ENCODE measurements at regions not wholly inside any gene's neighbourhood (a gene's known extent, or its start where the extent isn't known, plus 50 kb on each side); places are given as distances from the start of the nearest gene placed in this dataset.

DNA sequence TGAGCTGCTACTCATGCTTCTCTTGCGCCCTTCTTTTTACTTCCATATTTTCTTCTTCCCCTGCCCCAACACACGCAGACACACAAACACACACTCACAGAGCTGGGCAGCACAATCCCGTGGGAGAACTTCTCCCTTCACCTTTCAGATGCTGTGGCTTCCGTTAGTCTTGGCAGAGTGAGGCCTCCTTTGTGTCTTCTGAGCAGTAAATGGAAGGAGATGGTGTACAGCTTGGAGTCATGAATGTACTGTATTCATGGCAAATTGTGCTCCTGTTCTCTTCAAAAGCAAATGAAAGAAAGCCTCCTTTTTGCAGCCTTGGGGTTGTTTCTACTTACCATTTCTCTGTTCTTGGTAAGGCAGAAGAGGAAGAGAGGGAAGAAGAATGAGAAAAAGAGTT, 456.6 kb upstream of the TLE4 start:
- Mint-ChIP-seq H3K4me1 (no peaks in the 10 kb centered on the region), H3K36me3 (ENCODE audit: low read depth) (no peaks in the 10 kb centered on the region), H3K27me3 (peaks cover 7% of the 10 kb centered on the region), H3K9me3 (ENCODE audit: low read depth) (no peaks in the 10 kb centered on the region), H3K27ac (no peak overlapping the region), H3K4me3 (no peak overlapping the region)
- no peak for DNase-seq
- ChIA-PET CTCF (no interaction called here), POLR2A (no interaction called here)
- ATAC-seq, result no peak
- intact Hi-C loops (cut with DNase I, micrococcal nuclease), result no loop called here

DNA sequence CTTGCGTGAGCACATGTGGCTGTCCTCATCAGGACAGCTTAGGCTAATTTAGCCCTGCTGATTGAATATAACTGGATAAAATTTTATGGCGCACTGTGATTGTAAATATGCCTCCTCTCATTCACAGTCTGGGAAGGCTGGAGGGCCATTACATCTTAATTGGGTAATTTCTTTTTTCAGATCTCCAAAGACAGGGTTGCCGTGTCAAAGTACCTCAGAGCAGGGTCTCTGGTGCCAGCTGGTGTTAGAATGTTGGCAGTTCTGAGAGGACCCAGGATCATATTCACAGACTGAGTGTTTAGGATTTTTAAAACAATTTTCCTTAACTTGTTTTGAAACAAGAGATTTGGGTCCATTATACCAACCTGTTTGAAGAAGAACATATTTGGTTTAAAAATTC, 455.7 kb upstream of the TLE4 start:
- no peaks in the 10 kb centered on the region for H3K4me1 Mint-ChIP-seq
- POLR2A ChIA-PET, result no interaction called here
- intact Hi-C loops (cut with DNase I, micrococcal nuclease), result no loop called here
- no peak overlapping the region for H3K27ac Mint-ChIP-seq
- H3K27me3 Mint-ChIP-seq, result peaks cover 7% of the 10 kb centered on the region
- CTCF ChIA-PET, result no interaction called here
- DNase-seq (no peak), ATAC-seq (no peak)
- no peaks in the 10 kb centered on the region for H3K36me3 Mint-ChIP-seq (ENCODE audit: low read depth)
- H3K4me3 Mint-ChIP-seq, result no peak overlapping the region
- H3K9me3 Mint-ChIP-seq (ENCODE audit: low read depth), result no peaks in the 10 kb centered on the region

DNA sequence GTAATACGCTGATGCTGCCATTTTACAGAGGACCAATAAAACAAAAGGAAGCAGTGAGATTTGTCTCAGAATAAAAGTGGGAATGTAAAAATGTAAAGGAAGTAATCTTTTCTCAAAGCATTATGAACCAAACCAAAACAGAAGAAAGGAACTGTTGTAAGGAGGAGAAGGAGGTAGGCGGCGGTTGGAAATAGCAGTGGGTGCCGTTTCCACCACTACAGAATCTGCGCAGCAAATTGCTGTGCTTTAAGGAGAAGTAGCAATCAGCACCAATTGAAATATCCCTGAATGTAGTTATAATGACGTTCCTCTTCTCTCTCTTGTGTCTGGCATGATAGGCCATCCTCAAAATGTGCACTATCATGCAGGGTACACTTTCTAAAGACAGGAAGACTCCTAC, 455.1 kb upstream of the TLE4 start:
- ATAC-seq (no peak), DNase-seq (no peak)
- H3K4me1 Mint-ChIP-seq, result no peaks in the 10 kb centered on the region
- H3K27ac Mint-ChIP-seq, result no peak overlapping the region
- no peaks in the 10 kb centered on the region for H3K36me3 Mint-ChIP-seq (ENCODE audit: low read depth)
- CTCF ChIA-PET, result no interaction called here
- intact Hi-C loops (cut with DNase I, micrococcal nuclease), result no loop called here
- H3K4me3 Mint-ChIP-seq, result no peak overlapping the region
- no peaks in the 10 kb centered on the region for H3K9me3 Mint-ChIP-seq (ENCODE audit: low read depth)
- POLR2A ChIA-PET, result no interaction called here
- H3K27me3 Mint-ChIP-seq, result peaks cover 7% of the 10 kb centered on the region

DNA sequence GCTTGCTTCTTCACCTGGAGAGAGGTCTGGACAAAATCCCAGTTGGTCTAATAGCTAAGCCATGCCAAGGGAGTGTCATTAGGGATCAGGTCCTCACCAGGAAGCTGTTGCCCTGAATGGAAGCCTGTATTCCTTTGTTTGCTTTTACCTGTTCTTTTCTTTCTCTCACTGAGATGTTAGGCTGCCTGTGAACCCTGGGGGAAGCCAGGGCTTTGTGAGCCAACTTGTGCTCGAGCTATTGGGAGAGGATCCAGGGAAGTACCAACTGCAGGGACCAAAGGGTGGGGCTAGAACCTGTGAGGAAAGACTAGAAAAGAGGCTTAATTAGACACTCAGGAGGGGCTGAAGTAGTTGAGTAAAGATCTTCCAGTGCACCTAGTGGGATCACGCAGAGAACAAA, 451.2 kb upstream of the TLE4 start:
- Mint-ChIP-seq H3K4me1 (no peaks in the 10 kb centered on the region), H3K4me3 (no peak overlapping the region), H3K27me3 (peaks cover 5% of the 10 kb centered on the region), H3K27ac (no peak overlapping the region), H3K9me3 (ENCODE audit: low read depth) (no peaks in the 10 kb centered on the region), H3K36me3 (ENCODE audit: low read depth) (no peaks in the 10 kb centered on the region)
- DNase-seq (no peak), ATAC-seq (no peak)
- ChIA-PET POLR2A (no interaction called here), CTCF (no interaction called here)
- intact Hi-C loops (cut with DNase I, micrococcal nuclease), result no loop called here

DNA sequence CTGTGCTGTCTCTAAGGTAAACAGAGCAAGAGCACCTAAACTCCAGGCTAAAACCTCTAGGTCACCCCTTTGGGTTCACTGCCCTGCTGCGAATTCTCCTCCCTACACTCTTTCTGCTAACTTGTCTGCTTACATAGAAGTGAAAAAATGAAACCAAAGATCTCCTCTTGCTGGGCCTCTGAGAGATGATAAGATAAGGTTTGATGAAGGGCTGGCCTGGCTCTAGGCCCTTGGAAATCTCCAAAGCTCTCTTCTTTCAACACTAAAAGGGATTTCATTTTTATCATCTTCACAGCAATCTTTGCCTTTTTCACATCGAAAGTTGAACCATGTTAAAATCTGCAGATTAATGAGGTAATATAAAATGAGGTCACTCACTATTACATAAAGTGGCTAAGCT, 450.8 kb upstream of the TLE4 start:
- ATAC-seq, result no peak
- H3K4me3 Mint-ChIP-seq, result no peak overlapping the region
- intact Hi-C loops (cut with DNase I, micrococcal nuclease), result no loop called here
- DNase-seq, result no peak
- POLR2A ChIA-PET, result no interaction called here
- peaks cover 5% of the 10 kb centered on the region for H3K27me3 Mint-ChIP-seq
- no peak overlapping the region for H3K27ac Mint-ChIP-seq
- H3K9me3 Mint-ChIP-seq (ENCODE audit: low read depth), result no peaks in the 10 kb centered on the region
- H3K4me1 Mint-ChIP-seq, result no peaks in the 10 kb centered on the region
- no peaks in the 10 kb centered on the region for H3K36me3 Mint-ChIP-seq (ENCODE audit: low read depth)
- CTCF ChIA-PET, result no interaction called here

DNA sequence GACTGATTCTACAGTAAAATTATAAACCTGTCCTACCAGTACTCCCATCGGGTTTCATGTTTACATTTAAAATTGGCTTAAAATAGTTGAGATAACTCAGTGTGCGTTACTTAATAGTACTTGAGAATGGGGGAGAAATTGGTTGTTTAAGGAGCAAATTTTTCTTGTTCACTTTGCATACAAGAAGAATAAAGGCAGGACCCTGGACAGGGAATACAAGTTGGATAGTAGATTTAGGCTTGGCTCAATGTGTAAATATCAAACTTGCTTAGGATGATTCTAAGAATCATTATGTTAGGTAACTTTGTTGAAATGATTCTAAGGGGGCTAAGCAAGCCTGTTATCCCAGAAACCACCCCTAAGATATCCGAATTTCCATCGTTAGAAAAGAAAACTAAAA, 448.4 kb upstream of the TLE4 start:
- DNase-seq (no peak), ATAC-seq (no peak)
- POLR2A ChIA-PET, result no interaction called here
- no peak overlapping the region for H3K4me3 Mint-ChIP-seq
- H3K27ac Mint-ChIP-seq, result no peak overlapping the region
- peaks cover 3% of the 10 kb centered on the region for H3K27me3 Mint-ChIP-seq
- no peaks in the 10 kb centered on the region for H3K9me3 Mint-ChIP-seq (ENCODE audit: low read depth)
- CTCF ChIA-PET, result no interaction called here
- H3K4me1 Mint-ChIP-seq, result no peaks in the 10 kb centered on the region
- no peaks in the 10 kb centered on the region for H3K36me3 Mint-ChIP-seq (ENCODE audit: low read depth)
- intact Hi-C loops (cut with DNase I, micrococcal nuclease), result no loop called here

DNA sequence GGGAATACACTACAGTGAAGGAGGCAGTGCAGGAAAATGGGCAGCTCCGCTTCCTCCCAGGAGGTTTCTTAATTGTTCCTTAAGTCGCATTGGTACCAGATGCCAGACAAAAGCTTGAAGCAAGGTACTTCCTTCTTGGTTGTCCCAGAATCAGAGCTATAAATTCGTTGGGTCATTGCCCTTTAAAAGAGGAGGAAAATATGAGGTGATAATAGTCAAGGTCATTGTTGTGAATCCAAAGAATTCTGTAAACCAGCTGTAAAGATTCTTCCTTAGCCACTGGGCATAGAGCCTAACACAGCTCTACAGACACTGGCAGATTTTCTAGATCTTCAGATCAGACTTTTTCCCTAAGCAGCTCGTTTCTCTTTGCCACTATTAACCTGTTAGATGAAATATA, 444.1 kb upstream of the TLE4 start:
- H3K36me3 Mint-ChIP-seq (ENCODE audit: low read depth), result no peaks in the 10 kb centered on the region
- intact Hi-C loops (cut with DNase I, micrococcal nuclease), result no loop called here
- no peak for DNase-seq
- no peaks in the 10 kb centered on the region for H3K27me3 Mint-ChIP-seq
- ChIA-PET CTCF (interaction anchor here (0.7 to 0.8 kb wide), 2 partner anchors 48 to 315 kb away, joined by 3 read pairs; no protein-coding TSS in a partner anchor), POLR2A (no interaction called here)
- no peak overlapping the region for H3K4me3 Mint-ChIP-seq
- no peak for ATAC-seq
- no peak overlapping the region for H3K27ac Mint-ChIP-seq
- H3K4me1 Mint-ChIP-seq, result no peaks in the 10 kb centered on the region
- H3K9me3 Mint-ChIP-seq (ENCODE audit: low read depth), result no peaks in the 10 kb centered on the region

DNA sequence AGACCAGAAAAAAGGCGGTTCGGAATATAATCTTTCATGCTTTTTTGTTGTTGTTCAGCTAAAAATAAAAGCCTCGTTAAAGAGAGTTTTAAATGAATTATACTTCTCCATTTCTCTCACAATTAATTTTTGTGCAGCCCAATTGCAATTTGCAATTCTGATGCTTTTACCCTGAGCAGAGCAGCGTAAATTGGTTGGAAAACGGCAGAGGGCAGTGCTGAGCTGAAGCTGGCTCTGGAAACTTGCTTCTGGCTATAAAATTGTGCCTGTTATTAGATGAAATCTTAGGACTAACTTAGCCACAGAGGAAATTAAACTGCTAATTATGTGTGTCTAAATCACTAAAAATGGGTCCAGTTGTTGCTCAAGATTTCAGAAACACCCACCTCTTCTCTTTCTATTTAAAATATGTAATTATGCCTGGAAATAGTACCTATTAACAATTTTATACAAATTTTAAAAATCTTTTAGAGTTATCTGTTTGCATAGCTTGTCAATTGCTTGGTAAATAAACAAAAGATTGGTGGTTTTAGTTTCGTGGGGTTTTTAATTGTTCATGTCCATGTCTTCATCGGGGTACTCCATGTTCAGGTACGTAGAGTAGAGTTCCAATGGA, 441.8 kb upstream of the TLE4 start:
- ChIA-PET POLR2A (no interaction called here), CTCF (interaction anchor here (0.5 to 1.0 kb wide), 3 partner anchors 9 to 448 kb away, joined by 3 to 4 read pairs (median 3); no protein-coding TSS in a partner anchor)
- no peak overlapping the region for H3K27ac Mint-ChIP-seq
- no peak overlapping the region for H3K4me3 Mint-ChIP-seq
- intact Hi-C loops (cut with DNase I, micrococcal nuclease), result loop anchor here in 1 of 2 experiments (10.0 kb wide), 1 partner anchor 825 kb away; no protein-coding TSS in a partner anchor
- H3K27me3 Mint-ChIP-seq, result no peaks in the 10 kb centered on the region
- no peaks in the 10 kb centered on the region for H3K36me3 Mint-ChIP-seq (ENCODE audit: low read depth)
- ATAC-seq (no peak), DNase-seq (peak; percentile 58)
- H3K9me3 Mint-ChIP-seq (ENCODE audit: low read depth), result no peaks in the 10 kb centered on the region
- no peaks in the 10 kb centered on the region for H3K4me1 Mint-ChIP-seq

DNA sequence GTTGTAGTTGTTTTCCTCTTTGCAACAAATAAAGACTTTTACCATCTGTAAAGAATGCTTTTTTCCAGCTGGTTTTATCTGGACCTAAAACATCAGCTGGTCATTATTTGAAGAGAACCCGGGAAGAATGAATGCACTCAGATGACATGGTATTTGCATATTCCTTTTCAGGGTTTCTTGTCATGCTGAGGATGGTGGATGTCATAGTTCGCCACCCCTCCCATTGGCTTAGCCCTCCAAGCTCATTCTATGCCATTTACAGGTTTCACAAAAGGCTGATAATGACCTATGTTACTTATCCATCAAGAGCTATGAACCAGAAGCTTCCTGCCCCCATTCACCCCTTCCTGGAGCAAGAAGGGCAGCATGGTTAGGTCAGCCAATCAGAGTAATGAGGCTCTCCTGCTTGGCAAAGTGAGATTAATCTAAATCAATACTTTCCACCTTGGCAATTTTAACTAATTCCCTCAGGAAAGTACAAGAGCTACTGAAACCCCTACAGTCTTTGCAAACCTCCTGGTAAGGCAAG, 440.5 kb upstream of the TLE4 start:
- intact Hi-C loops (cut with DNase I, micrococcal nuclease), result loop anchor here in 1 of 2 experiments (10.0 kb wide), 1 partner anchor 823 kb away; no protein-coding TSS in a partner anchor
- ChIA-PET CTCF (interaction anchor here (0.8 to 1.1 kb wide), 2 partner anchors 10 to 23 kb away, joined by 3 read pairs; no protein-coding TSS in a partner anchor), POLR2A (no interaction called here)

DNA sequence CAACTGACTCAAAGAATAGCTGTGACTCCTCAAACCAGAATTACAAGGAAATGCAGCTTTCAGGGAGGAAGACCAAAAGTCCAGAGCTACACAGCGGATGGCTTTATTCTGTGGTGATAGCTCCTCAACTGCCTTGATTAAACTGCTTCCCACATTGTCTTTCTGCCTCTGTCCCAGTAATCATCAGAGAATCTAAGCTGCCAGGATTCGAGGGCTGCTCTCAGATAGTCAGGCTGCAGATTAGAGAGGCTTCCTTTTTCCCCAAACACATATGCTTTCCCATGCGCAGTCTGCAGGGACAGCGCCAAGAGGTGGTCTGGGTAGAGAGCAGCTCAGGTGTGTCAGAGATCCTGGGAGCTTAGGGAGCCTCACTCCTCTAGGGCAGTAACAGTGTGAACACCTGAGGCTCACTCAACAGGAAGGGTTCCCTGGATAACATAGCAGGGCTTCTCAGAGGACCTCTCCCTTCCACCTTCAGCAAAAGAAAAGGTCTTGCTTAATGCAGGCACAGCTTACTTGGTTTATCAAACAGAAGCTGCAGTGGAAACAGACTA, 439.9 kb upstream of the TLE4 start:
- intact Hi-C loops (cut with DNase I, micrococcal nuclease), result loop anchor here in 1 of 2 experiments (10.0 kb wide), 1 partner anchor 823 kb away; no protein-coding TSS in a partner anchor
- Mint-ChIP-seq H3K36me3 (ENCODE audit: low read depth) (no peaks in the 10 kb centered on the region), H3K4me3 (no peak overlapping the region), H3K4me1 (no peaks in the 10 kb centered on the region), H3K27me3 (no peaks in the 10 kb centered on the region), H3K27ac (no peak overlapping the region), H3K9me3 (ENCODE audit: low read depth) (no peaks in the 10 kb centered on the region)
- POLR2A ChIA-PET, result no interaction called here
- CTCF ChIA-PET, result interaction anchor here (0.8 kb wide), 1 partner anchor 9 kb away, joined by 3 read pairs; no protein-coding TSS in a partner anchor
- DNase-seq, result no peak
- ATAC-seq, result no peak

More for the DNA sequence above, 440.5 kb upstream of the TLE4 start:
- Mint-ChIP-seq H3K4me3 (no peak overlapping the region), H3K4me1 (no peaks in the 10 kb centered on the region), H3K36me3 (ENCODE audit: low read depth) (no peaks in the 10 kb centered on the region), H3K27me3 (no peaks in the 10 kb centered on the region), H3K9me3 (ENCODE audit: low read depth) (no peaks in the 10 kb centered on the region), H3K27ac (no peak overlapping the region)
- DNase-seq, result no peak
- ATAC-seq, result no peak

DNA sequence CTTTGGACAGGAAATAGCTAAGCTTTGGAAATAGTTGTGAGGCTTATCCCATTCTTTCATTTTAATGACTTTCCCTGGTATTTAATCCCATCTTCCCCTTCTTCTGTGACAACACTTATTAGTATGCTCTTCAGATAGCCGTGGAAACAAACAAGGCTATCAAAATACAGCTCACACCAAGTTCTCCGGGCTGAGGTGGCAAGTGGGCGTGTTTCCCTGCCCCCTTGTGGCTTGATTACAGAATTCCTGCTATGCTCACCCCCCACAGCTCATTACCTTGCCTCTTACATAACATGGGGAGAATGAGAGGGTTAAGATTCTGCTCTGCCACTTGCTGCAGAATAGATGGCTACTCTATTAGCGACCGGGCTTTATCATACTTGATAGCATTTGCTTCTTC, 437.1 kb upstream of the TLE4 start:
- H3K4me1 Mint-ChIP-seq, result no peaks in the 10 kb centered on the region
- ChIA-PET CTCF (interaction anchor here (0.5 kb wide), 1 partner anchor 730 kb away, joined by 3 read pairs; no protein-coding TSS in a partner anchor), POLR2A (no interaction called here)
- no peak for DNase-seq
- intact Hi-C loops (cut with DNase I, micrococcal nuclease), result loop anchor here in 1 of 2 experiments (10.0 kb wide), 1 partner anchor 820 kb away; no protein-coding TSS in a partner anchor
- H3K4me3 Mint-ChIP-seq, result no peak overlapping the region
- H3K36me3 Mint-ChIP-seq (ENCODE audit: low read depth), result no peaks in the 10 kb centered on the region
- ATAC-seq, result no peak
- no peaks in the 10 kb centered on the region for H3K27me3 Mint-ChIP-seq
- no peak overlapping the region for H3K27ac Mint-ChIP-seq
- no peaks in the 10 kb centered on the region for H3K9me3 Mint-ChIP-seq (ENCODE audit: low read depth)

DNA sequence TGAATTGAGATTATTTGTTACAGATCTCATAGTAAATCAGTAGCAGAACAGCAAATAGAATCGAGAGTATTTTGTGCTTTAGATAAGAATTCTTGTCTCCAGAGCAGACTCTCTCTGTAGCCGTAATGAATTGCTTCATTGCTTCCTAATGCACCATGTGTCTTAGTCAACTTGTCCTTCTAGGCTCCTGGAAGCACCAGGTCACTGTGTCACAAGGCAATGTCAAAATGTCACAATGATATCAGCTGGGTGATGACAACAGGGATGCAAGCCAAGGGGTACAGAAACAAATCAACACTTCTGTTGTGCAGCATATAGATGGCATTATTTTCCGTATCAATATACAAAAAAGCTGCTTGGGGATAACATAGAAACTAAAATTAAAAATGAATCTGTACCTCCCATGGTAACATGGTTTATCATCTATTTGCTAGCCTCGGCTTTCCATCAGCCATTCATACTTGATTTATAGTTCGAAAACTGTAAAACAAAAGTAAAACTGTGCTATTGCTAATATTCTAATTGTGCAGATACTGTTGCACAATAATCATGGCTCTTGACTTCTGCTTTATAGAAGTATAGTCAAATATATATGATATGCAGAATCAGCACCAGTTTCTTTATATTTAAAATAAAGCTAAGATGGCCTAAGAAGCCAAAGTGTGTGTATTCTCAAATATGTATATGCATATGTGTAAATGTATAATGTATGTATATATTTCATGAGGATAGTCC, 435.9 kb upstream of the TLE4 start:
- Mint-ChIP-seq H3K4me3 (no peak overlapping the region), H3K4me1 (no peaks in the 10 kb centered on the region), H3K27ac (no peak overlapping the region), H3K36me3 (ENCODE audit: low read depth) (no peaks in the 10 kb centered on the region), H3K9me3 (ENCODE audit: low read depth) (no peaks in the 10 kb centered on the region), H3K27me3 (no peaks in the 10 kb centered on the region)
- no peak for ATAC-seq
- CTCF ChIA-PET, result no interaction called here
- POLR2A ChIA-PET, result no interaction called here
- no peak for DNase-seq
- intact Hi-C loops (cut with DNase I, micrococcal nuclease), result loop anchor here in 1 of 2 experiments (10.0 kb wide), 1 partner anchor 819 kb away; no protein-coding TSS in a partner anchor
